SK-N-MC (cell line): ENCODE measurements at regions not wholly inside any gene's neighbourhood (a gene's known extent, or its start where the extent isn't known, plus 50 kb on each side); places are given as distances from the start of the nearest gene placed in this dataset.

Experiments used
- EZH2 ChIP-seq: fragments of 200-600 bp; sonication (generic); IDR thresholded peaks from one replicate; pipeline ENCODE4 v1.6.1; 2017; ENCODE audit warnings: antibody characterized with exemption
- FOXP2 ChIP-seq: optimal IDR thresholded peaks from 2 replicates; pipeline ENCODE3; 2011; ENCODE audit warnings: mild to moderate bottlenecking, moderate library complexity; ENCODE audit not compliant: insufficient read depth; ENCODE audit errors: extremely low read length, control extremely low read depth
- POLR2AphosphoS5 ChIP-seq: IDR thresholded peaks from 2 replicates; pipeline ENCODE4 v1.6.1; 2012; ENCODE audit warnings: mild to moderate bottlenecking, low read depth, low read length, borderline replicate concordance

GRCh38 chr12:127660961-127661360, 606.0 kb upstream of the TMEM132C start:
- TF ChIP-seq EZH2 (no peak), POLR2AphosphoS5 (no peak), FOXP2 (no peak)
